Mucosa of descending colon (tissue), 3 donors: ENCODE measurements at regions not wholly inside any gene's neighbourhood (a gene's known extent, or its start where the extent isn't known, plus 50 kb on each side); places are given as distances from the start of the nearest gene placed in this dataset.

Experiments used
- ATAC-seq: fragments of 200-7000 bp; cut with Tn5 transposase; one replicate; pipeline ENCODE4 v1.9.1; 2020; ENCODE audit warnings: mild to moderate bottlenecking, moderate library complexity
- DNase-seq, 3 donors: peaks; one replicate each; pipeline ENCODE4 v3.0.0-alpha.2; 2020
- H3K36me3 ChIP-seq: fragments of 200-600 bp; one replicate; pipeline ENCODE4 v1.8.0; 2021; ENCODE audit warnings: low read depth, mild to moderate bottlenecking
- H3K4me1 ChIP-seq: fragments of 200-600 bp; one replicate; pipeline ENCODE4 v1.8.0; 2021; ENCODE audit warnings: low read depth, mild to moderate bottlenecking
- H3K4me3 ChIP-seq: fragments of 200-600 bp; one replicate; pipeline ENCODE4 v1.8.0; 2021; ENCODE audit warnings: mild to moderate bottlenecking
- H3K9me3 ChIP-seq: fragments of 200-600 bp; one replicate; pipeline ENCODE4 v1.8.0; 2021; ENCODE audit warnings: mild to moderate bottlenecking
- intact Hi-C, 2 donors: fragments of 100-400 bp; cut with DNase I in 1 of 2; cut with micrococcal nuclease in 1 of 2; formaldehyde crosslinking; loops; one replicate each; pipeline versions ENCODE4 v1.11.0 to v1.11.1; 2022; cut with DNase I, micrococcal nuclease
- TF ChIP-seq, protein P1 (sequence below): fragments of 200-600 bp; IDR thresholded peaks from one replicate; pipeline ENCODE4 v1.8.0; 2022; ENCODE audit warnings: antibody characterized with exemption, mild to moderate bottlenecking
- donor health status: DM: no; HTN: no; CAD: no; lungs with moderate emphysema.
- donor health status: DM: no; HTN: no; CAD: no.
- donor health status: DM: no; HTN: yes; CAD: no.

- intact Hi-C loops: no loop called here
Measured at GRCh38 chr19:28574212-28574611, 638.7 kb downstream of the UQCRFS1 start.

DNA sequence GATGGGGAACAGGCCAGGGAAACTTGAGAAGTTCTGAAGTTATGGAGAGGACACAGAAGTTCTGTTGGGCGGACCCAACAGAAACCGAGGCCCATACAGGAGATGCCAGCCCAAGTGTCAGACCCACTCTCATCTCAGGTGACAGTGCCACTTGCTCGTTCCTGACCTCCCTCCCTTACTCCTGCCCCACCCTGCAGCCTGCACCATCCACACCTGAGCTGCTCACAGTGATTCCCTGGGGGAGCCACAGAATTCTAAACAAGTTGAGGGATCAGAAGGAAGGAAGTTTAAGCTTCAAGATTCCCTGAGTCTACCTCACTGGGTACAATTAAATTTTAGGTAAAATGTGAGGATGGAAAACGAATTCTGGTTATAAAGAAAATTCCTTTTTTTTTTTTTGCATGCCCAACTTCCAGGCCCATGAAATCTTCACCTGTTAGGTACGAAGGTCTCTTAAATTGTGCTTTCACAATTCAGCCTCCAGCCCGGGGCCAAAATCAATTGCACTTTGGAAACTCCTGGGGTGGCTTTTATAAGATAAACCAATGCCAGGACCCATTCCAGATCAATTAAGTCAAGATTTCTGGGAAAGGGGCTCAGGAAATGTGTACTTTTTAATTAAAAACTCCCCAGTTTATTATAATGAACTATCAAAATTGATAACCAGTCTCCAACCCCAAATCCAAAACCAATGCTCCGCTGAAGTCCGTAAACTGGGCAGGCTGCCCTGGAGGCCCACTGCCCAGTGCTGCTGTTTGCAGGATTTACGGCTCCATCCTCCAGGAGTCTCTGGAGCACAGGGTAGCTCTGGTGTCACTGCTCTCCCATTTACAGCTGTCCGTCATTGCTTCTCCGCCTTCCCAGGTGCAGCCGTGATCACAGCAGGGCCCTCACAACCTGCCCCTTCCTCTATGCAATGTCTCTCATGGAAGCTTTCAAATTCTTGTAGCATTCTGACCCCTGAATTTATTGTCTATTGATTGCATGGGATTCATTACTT, 643.5 kb downstream of the UQCRFS1 start:
- TF ChIP-seq, protein P1, sequence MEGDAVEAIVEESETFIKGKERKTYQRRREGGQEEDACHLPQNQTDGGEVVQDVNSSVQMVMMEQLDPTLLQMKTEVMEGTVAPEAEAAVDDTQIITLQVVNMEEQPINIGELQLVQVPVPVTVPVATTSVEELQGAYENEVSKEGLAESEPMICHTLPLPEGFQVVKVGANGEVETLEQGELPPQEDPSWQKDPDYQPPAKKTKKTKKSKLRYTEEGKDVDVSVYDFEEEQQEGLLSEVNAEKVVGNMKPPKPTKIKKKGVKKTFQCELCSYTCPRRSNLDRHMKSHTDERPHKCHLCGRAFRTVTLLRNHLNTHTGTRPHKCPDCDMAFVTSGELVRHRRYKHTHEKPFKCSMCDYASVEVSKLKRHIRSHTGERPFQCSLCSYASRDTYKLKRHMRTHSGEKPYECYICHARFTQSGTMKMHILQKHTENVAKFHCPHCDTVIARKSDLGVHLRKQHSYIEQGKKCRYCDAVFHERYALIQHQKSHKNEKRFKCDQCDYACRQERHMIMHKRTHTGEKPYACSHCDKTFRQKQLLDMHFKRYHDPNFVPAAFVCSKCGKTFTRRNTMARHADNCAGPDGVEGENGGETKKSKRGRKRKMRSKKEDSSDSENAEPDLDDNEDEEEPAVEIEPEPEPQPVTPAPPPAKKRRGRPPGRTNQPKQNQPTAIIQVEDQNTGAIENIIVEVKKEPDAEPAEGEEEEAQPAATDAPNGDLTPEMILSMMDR: no peak
- H3K4me3 ChIP-seq: no peak overlapping the region
- H3K4me1 ChIP-seq: no peaks in the 10 kb centered on the region
- intact Hi-C loops: no loop called here
- H3K36me3 ChIP-seq: no peaks in the 10 kb centered on the region
- no peak for DNase-seq
- ATAC-seq: no peak
- H3K9me3 ChIP-seq: no peaks in the 10 kb centered on the region

More at GRCh38 chr19:28574212-28574611, 638.7 kb downstream of the UQCRFS1 start:
- TF ChIP-seq, protein P1: no peak
- ATAC-seq (no peak), DNase-seq (no peak)
- Histone ChIP-seq H3K4me1 (no peaks in the 10 kb centered on the region), H3K4me3 (no peak overlapping the region), H3K36me3 (no peaks in the 10 kb centered on the region), H3K9me3 (no peaks in the 10 kb centered on the region)

DNA sequence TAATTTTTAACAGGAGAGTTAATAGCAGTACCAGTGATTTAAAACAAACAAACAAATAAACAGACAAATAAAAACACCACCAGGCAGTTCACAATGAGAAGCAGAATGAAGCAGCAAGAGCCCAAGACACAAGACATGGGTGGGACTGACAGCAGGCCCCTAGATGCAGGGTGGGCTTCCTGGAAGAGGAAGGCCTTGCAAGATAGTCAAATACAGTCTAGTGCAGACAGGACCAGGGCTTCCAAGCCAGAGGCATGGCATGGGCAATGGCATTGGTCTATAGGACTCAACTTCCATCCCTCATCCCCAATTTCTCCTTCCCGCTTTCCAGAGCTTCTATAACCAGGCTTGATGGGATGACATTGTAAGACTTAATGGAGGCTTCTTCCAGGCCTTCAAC, 645.1 kb downstream of the UQCRFS1 start:
- DNase-seq (no peak), ATAC-seq (no peak)
- Histone ChIP-seq H3K4me3 (no peak overlapping the region), H3K9me3 (no peaks in the 10 kb centered on the region), H3K4me1 (no peaks in the 10 kb centered on the region), H3K36me3 (no peaks in the 10 kb centered on the region)
- intact Hi-C loops: no loop called here
- TF ChIP-seq, protein P1: no peak

DNA sequence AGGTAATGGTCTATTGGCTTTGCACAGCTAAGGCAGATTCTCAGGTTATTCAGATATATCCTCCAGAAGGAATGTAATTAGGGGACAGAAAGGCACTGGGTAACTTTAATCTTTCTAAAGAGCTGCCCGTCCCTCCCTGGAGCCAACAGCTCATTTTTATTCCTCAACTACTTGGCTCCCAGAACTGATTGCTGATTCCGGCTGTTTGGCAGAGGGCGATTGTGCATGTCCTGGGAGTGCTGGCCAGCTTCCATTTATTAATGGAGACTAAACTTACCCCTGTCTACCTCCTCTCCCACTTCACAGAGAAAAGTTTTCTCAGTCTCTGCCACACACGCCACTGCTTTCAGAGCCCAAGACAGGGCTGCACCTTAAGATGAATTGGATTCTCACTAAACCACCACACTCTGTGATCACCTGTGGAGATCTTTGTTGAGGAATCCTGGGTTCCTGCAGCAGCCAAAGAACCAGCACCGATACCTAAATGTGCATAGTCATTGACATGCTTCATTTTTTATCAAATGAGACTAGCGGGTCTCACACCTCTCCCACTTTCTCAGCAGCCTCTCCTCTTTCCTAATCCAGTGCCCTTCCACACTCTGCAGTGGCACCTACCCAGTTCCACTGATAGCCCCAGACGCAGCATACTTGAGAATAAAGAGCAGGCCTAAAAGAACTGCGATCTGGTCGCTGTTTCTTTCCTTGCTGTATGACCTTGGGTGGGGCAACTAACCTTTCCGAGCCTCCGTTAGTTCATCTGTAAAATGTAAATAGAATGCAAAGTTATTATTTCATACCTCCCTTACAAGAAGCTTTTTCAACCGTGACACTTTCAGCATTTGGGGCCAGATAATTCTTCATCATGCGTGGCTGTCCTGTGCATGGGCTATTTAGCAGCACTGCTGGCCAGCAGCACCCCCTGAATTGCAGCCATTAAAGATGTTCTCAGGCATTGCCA, 648.7 kb downstream of the UQCRFS1 start:
- no peaks in the 10 kb centered on the region for H3K9me3 ChIP-seq
- no peak overlapping the region for H3K4me3 ChIP-seq
- ATAC-seq (no peak), DNase-seq (no peak)
- intact Hi-C loops: no loop called here
- TF ChIP-seq, protein P1: no peak
- H3K36me3 ChIP-seq: no peaks in the 10 kb centered on the region
- no peaks in the 10 kb centered on the region for H3K4me1 ChIP-seq

- no peaks in the 10 kb centered on the region for H3K4me1 ChIP-seq
- no peak overlapping the region for H3K4me3 ChIP-seq
- intact Hi-C loops: no loop called here
- no peak for DNase-seq
- no peaks in the 10 kb centered on the region for H3K9me3 ChIP-seq
- TF ChIP-seq, protein P1: no peak
- no peak for ATAC-seq
- no peaks in the 10 kb centered on the region for H3K36me3 ChIP-seq
Measured at GRCh38 chr19:28560786-28561185, 652.2 kb downstream of the UQCRFS1 start.
